ENCODE measurements at regions not wholly inside any gene's neighbourhood (a gene's known extent, or its start where the extent isn't known, plus 50 kb on each side); places are given as distances from the start of the nearest gene placed in this dataset.

DNA sequence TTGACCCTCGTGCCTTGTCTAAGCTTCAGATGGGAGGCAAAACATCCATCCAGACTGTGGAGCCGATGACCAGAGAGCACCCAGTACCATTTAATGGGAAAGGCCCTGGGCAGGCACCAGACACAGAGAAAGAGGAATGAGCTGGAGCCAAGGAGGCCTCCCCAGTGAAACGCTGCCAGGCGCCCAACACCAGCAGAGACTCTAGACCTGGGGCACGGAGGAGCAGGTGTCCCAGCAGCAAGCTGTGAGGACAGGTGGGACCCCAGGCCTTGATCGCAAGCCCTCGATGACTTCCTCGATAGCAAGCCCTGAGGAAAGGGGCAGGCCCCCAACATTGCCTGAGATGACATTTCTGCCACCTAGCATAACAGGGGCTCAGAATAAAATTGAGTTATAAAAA is 62.2 kb upstream of the SIAH1 start:
- H3K14ac ChIP-seq (replicated peaks; ENCODE audit: low read depth, low read length) = no peak overlapping the region
- peak overlapping the region; percentile 50 for H2AK9ac ChIP-seq (replicated peaks; ENCODE audit: low read depth, low read length, poor library complexity)
- H4K91ac ChIP-seq (ENCODE audit: insufficient read depth, low read depth, low read length) = no peak overlapping the region
- BruUV-seq (replicated peaks) = no TSS peak
- WGBS, 2 experiments (ENCODE audit: extremely low coverage in 2 of 2, insufficient read length in 1 of 2) = 92% methylated on average over 6 of the region's 8 CpGs; no CpG with 5 or more reads in 1 of the 2 experiments
- no peak overlapping the region for H2BK5ac ChIP-seq (ENCODE audit: low read depth, low read length, poor library complexity, severe bottlenecking)
- intact Hi-C loops (cut with micrococcal nuclease) = no loop called here
- dilution Hi-C loops (cut with HindIII; ENCODE audit: low sequenced_read_pairs, unreplicated experiment) = no loop called here
- no peaks in the 10 kb centered on the region for H4K20me1 ChIP-seq (ENCODE audit: insufficient read depth, low read length)
- no peak overlapping the region for H3K27ac ChIP-seq (ENCODE audit: insufficient read depth, low read length)
- peaks cover 12% of the 10 kb centered on the region; the same call in 1 of the 2 replicates for H3K9me1 ChIP-seq (ENCODE audit: insufficient read depth, low read length)
- H3K79me1 ChIP-seq (ENCODE audit: low read depth in 1 of 2, low read length in 2 of 2) = no peaks in the 10 kb centered on the region; a peak in 1 of 4 replicates
- no peak overlapping the region for H3K18ac ChIP-seq (ENCODE audit: low read depth, low read length)
- in situ Hi-C loops (cut with MboI; ENCODE audit: low sequenced_read_pairs) = no loop called here
- H3K23ac ChIP-seq (ENCODE audit: low read depth, low read length) = no peak overlapping the region
- 0 out of 2 replicates have a peak overlapping the region, but pooled peaks have one; percentile 8 for H2BK20ac ChIP-seq (ENCODE audit: low read depth, low read length)
- H3K36me3 ChIP-seq (ENCODE audit: control insufficient read depth, insufficient read depth, low read length) = no peaks in the 10 kb centered on the region
- TF ChIP-seq NFE2L2 (IDR thresholded peaks at IDR 0.05; ENCODE audit: low read depth, low read length) (no peak), ELK1 (IDR thresholded peaks at IDR 0.05; ENCODE audit: borderline replicate concordance, low read depth, low read length) (no peak), CHD1 (IDR thresholded peaks at IDR 0.05; ENCODE audit: low read depth, low read length) (no peak), USF2 (IDR thresholded peaks at IDR 0.05; ENCODE audit: low read depth, low read length) (no peak), MAZ (IDR thresholded peaks at IDR 0.05; ENCODE audit: borderline replicate concordance, low read depth, low read length) (no peak), CEBPB (IDR thresholded peaks at IDR 0.05; ENCODE audit: low read depth, low read length) (no peak), BHLHE40 (IDR thresholded peaks at IDR 0.05; ENCODE audit: low read depth, low read length) (no peak), RCOR1 (IDR thresholded peaks at IDR 0.05; ENCODE audit: insufficient replicate concordance, low read length) (no peak), MXI1 (IDR thresholded peaks at IDR 0.05; ENCODE audit: borderline replicate concordance, low read depth, low read length) (no peak), POLR2A (IDR thresholded peaks at IDR 0.05; ENCODE audit: low read depth, low read length) (no peak), RAD21 (IDR thresholded peaks at IDR 0.05; ENCODE audit: low read length) (no peak), SMC3 (IDR thresholded peaks at IDR 0.05; ENCODE audit: low read depth, low read length) (no peak), RFX5 (IDR thresholded peaks at IDR 0.05; ENCODE audit: low read depth, low read length) (no peak), FOS (IDR thresholded peaks at IDR 0.05; ENCODE audit: low read depth, low read length) (no peak), MAFK (IDR thresholded peaks at IDR 0.05; ENCODE audit: low read depth, low read length) (no peak)
- TF ChIP-seq, protein P1, sequence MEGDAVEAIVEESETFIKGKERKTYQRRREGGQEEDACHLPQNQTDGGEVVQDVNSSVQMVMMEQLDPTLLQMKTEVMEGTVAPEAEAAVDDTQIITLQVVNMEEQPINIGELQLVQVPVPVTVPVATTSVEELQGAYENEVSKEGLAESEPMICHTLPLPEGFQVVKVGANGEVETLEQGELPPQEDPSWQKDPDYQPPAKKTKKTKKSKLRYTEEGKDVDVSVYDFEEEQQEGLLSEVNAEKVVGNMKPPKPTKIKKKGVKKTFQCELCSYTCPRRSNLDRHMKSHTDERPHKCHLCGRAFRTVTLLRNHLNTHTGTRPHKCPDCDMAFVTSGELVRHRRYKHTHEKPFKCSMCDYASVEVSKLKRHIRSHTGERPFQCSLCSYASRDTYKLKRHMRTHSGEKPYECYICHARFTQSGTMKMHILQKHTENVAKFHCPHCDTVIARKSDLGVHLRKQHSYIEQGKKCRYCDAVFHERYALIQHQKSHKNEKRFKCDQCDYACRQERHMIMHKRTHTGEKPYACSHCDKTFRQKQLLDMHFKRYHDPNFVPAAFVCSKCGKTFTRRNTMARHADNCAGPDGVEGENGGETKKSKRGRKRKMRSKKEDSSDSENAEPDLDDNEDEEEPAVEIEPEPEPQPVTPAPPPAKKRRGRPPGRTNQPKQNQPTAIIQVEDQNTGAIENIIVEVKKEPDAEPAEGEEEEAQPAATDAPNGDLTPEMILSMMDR (conservative IDR thresholded peaks at IDR 0.05; ENCODE audit: low read depth, low read length) = no peak
- H3K4ac ChIP-seq (ENCODE audit: low read depth, low read length) = peak overlapping the region; percentile 60
- CTCF ChIA-PET = no interaction called here
- no peak overlapping the region for H4K5ac ChIP-seq (ENCODE audit: low read depth, low read length)
- H3K9ac ChIP-seq (ENCODE audit: low read depth, low read length) = no peak overlapping the region
- H3K27me3 ChIP-seq (ENCODE audit: control insufficient read depth, insufficient read depth, low read length) = no peaks in the 10 kb centered on the region
- H2BK120ac ChIP-seq (ENCODE audit: low read depth, low read length) = no peak overlapping the region
- DNase-seq (no peak), ATAC-seq (ENCODE audit: low read depth) (no peak)
- H3K4me1 ChIP-seq (ENCODE audit: control insufficient read depth, insufficient read depth, low read length) = peaks cover 8% of the 10 kb centered on the region
- H4K8ac ChIP-seq (ENCODE audit: low read depth in 2 of 2, low read length in 2 of 2) = no peak overlapping the region
- H3K9me3 ChIP-seq (ENCODE audit: control insufficient read depth, insufficient read depth, low read length) = no peaks in the 10 kb centered on the region
- H2AFZ ChIP-seq (replicated peaks; ENCODE audit: low read length, poor library complexity) = peak overlapping the region; percentile 21
- H2BK15ac ChIP-seq (ENCODE audit: low read depth, low read length) = no peak overlapping the region
- POLR2A ChIA-PET (ENCODE audit: unreplicated experiment) = no interaction called here
- H3K4me3 ChIP-seq (ENCODE audit: insufficient read depth, low read depth, low read length) = no peak overlapping the region
- no peak overlapping the region for H3K56ac ChIP-seq (ENCODE audit: extremely low read depth, insufficient read depth, low read length)
- no peak overlapping the region for H3K4me2 ChIP-seq (ENCODE audit: low read depth, low read length)
- peak overlapping the region; percentile 32; the same call in 1 of the 2 replicates for H2AK5ac ChIP-seq (ENCODE audit: low read depth, low read length)

Measured in IMR-90 (cell line).